ENCODE measurements at regions not wholly inside any gene's neighbourhood (a gene's known extent, or its start where the extent isn't known, plus 50 kb on each side); places are given as distances from the start of the nearest gene placed in this dataset.

GRCh38 chr4:96126227-96126626 lies 286.3 kb downstream of the PDHA2 start:
- Histone ChIP-seq H3K27me3 (ENCODE audit: control insufficient read depth, insufficient read depth, low read length) (no peaks in the 10 kb centered on the region), H2BK5ac (ENCODE audit: low read depth, low read length, poor library complexity, severe bottlenecking) (no peak overlapping the region), H4K8ac (ENCODE audit: low read depth in 2 of 2, low read length in 2 of 2) (no peak overlapping the region), H3K27ac (ENCODE audit: insufficient read depth, low read length) (no peak overlapping the region), H3K14ac (replicated peaks; ENCODE audit: low read depth, low read length) (no peak overlapping the region), H4K20me1 (ENCODE audit: insufficient read depth, low read length) (no peaks in the 10 kb centered on the region), H2AK9ac (replicated peaks; ENCODE audit: low read depth, low read length, poor library complexity) (no peak overlapping the region), H3K79me1 (ENCODE audit: low read depth in 1 of 2, low read length in 2 of 2) (no peaks in the 10 kb centered on the region), H3K9ac (ENCODE audit: low read depth, low read length) (no peak overlapping the region), H2BK15ac (ENCODE audit: low read depth, low read length) (no peak overlapping the region), H3K4me2 (ENCODE audit: low read depth, low read length) (no peak overlapping the region), H3K9me1 (ENCODE audit: insufficient read depth, low read length) (no peaks in the 10 kb centered on the region), H2BK120ac (ENCODE audit: low read depth, low read length) (no peak overlapping the region), H3K56ac (ENCODE audit: extremely low read depth, insufficient read depth, low read length) (no peak overlapping the region), H3K36me3 (ENCODE audit: control insufficient read depth, insufficient read depth, low read length) (no peaks in the 10 kb centered on the region), H3K4me1 (ENCODE audit: control insufficient read depth, insufficient read depth, low read length) (no peaks in the 10 kb centered on the region), H4K5ac (ENCODE audit: low read depth, low read length) (no peak overlapping the region), H3K4me3 (ENCODE audit: insufficient read depth, low read depth, low read length) (no peak overlapping the region), H3K23ac (ENCODE audit: low read depth, low read length) (no peak overlapping the region), H2BK20ac (ENCODE audit: low read depth, low read length) (no peak overlapping the region), H3K18ac (ENCODE audit: low read depth, low read length) (no peak overlapping the region), H2AK5ac (ENCODE audit: low read depth, low read length) (no peak overlapping the region), H3K9me3 (ENCODE audit: control insufficient read depth, insufficient read depth, low read length) (peaks cover 7% of the 10 kb centered on the region; the same call in 1 of the 2 replicates), H4K91ac (ENCODE audit: insufficient read depth, low read depth, low read length) (no peak overlapping the region), H2AFZ (replicated peaks; ENCODE audit: low read length, poor library complexity) (no peak overlapping the region), H3K4ac (ENCODE audit: low read depth, low read length) (no peak overlapping the region)
- dilution Hi-C loops (cut with HindIII; ENCODE audit: low sequenced_read_pairs, unreplicated experiment) (no loop called here), intact Hi-C loops (cut with micrococcal nuclease) (no loop called here), in situ Hi-C loops (cut with MboI; ENCODE audit: low sequenced_read_pairs) (no loop called here)
- TF ChIP-seq RCOR1 (IDR thresholded peaks at IDR 0.05; ENCODE audit: insufficient replicate concordance, low read length) = no peak
- no peak for TF ChIP-seq CEBPB (IDR thresholded peaks at IDR 0.05; ENCODE audit: low read depth, low read length)
- TF ChIP-seq ELK1 (IDR thresholded peaks at IDR 0.05; ENCODE audit: borderline replicate concordance, low read depth, low read length) = no peak
- TF ChIP-seq SMC3 (IDR thresholded peaks at IDR 0.05; ENCODE audit: low read depth, low read length) = no peak
- no peak for TF ChIP-seq MXI1 (IDR thresholded peaks at IDR 0.05; ENCODE audit: borderline replicate concordance, low read depth, low read length)
- TF ChIP-seq CHD1 (IDR thresholded peaks at IDR 0.05; ENCODE audit: low read depth, low read length) = no peak
- no peak for TF ChIP-seq MAFK (IDR thresholded peaks at IDR 0.05; ENCODE audit: low read depth, low read length)
- no peak for TF ChIP-seq BHLHE40 (IDR thresholded peaks at IDR 0.05; ENCODE audit: low read depth, low read length)
- no peak for TF ChIP-seq RAD21 (IDR thresholded peaks at IDR 0.05; ENCODE audit: low read length)
- TF ChIP-seq POLR2A (IDR thresholded peaks at IDR 0.05; ENCODE audit: low read depth, low read length) = no peak
- TF ChIP-seq NFE2L2 (IDR thresholded peaks at IDR 0.05; ENCODE audit: low read depth, low read length) = no peak
- TF ChIP-seq, protein P1, sequence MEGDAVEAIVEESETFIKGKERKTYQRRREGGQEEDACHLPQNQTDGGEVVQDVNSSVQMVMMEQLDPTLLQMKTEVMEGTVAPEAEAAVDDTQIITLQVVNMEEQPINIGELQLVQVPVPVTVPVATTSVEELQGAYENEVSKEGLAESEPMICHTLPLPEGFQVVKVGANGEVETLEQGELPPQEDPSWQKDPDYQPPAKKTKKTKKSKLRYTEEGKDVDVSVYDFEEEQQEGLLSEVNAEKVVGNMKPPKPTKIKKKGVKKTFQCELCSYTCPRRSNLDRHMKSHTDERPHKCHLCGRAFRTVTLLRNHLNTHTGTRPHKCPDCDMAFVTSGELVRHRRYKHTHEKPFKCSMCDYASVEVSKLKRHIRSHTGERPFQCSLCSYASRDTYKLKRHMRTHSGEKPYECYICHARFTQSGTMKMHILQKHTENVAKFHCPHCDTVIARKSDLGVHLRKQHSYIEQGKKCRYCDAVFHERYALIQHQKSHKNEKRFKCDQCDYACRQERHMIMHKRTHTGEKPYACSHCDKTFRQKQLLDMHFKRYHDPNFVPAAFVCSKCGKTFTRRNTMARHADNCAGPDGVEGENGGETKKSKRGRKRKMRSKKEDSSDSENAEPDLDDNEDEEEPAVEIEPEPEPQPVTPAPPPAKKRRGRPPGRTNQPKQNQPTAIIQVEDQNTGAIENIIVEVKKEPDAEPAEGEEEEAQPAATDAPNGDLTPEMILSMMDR (conservative IDR thresholded peaks at IDR 0.05; ENCODE audit: low read depth, low read length) = no peak
- no peak for TF ChIP-seq FOS (IDR thresholded peaks at IDR 0.05; ENCODE audit: low read depth, low read length)
- no peak for TF ChIP-seq USF2 (IDR thresholded peaks at IDR 0.05; ENCODE audit: low read depth, low read length)
- TF ChIP-seq RFX5 (IDR thresholded peaks at IDR 0.05; ENCODE audit: low read depth, low read length) = no peak
- TF ChIP-seq MAZ (IDR thresholded peaks at IDR 0.05; ENCODE audit: borderline replicate concordance, low read depth, low read length) = no peak
- ATAC-seq (ENCODE audit: low read depth) (no peak), DNase-seq (no peak)
- ChIA-PET CTCF (no interaction called here), POLR2A (ENCODE audit: unreplicated experiment) (no interaction called here)
- WGBS, 2 experiments (ENCODE audit: extremely low coverage in 2 of 2, insufficient read length in 1 of 2) = 82% methylated on average over 3 of the region's 24 CpGs; no CpG with 5 or more reads in 1 of the 2 experiments
- no TSS peak for BruUV-seq (replicated peaks)
